SK-N-SH (cell line): ENCODE measurements at regions not wholly inside any gene's neighbourhood (a gene's known extent, or its start where the extent isn't known, plus 50 kb on each side); places are given as distances from the start of the nearest gene placed in this dataset.

Source experiments
- CTCF ChIA-PET: fragments of 300-600, 350-600 bp; formaldehyde crosslinking; extraction: SDS; loops from one replicate; lab custom pipeline; 2021; lab: Yijun Ruan, JAX
- POLR2A ChIA-PET: fragments of 350-600 bp; sonication (Branson Sonifier 250); formaldehyde crosslinking; extraction: SDS; loops from one replicate; lab custom pipeline; 2020; ENCODE audit warnings: antibody characterized with exemption, inconsistent platforms; lab: Yijun Ruan, JAX
- DNase-seq: peaks from one replicate; pipeline ENCODE4 v3.0.0; 2012
- H2AFZ ChIP-seq: fragments of 200-600 bp; sonication (generic); 2 replicates; pipeline ENCODE4 v1.8.1; 2016; ENCODE audit warnings: antibody characterized with exemption, mild to moderate bottlenecking, low read depth
- H3F3A ChIP-seq: fragments of 200-600 bp; sonication (generic); replicated peaks from 2 replicates; pipeline ENCODE3; 2016; ENCODE audit warnings: antibody characterized with exemption, mild to moderate bottlenecking; ENCODE audit not compliant: insufficient read depth
- H3K27ac ChIP-seq, 2 experiments: fragments of 200-500 bp in 1 of 2; fragments of 200-600 bp in 1 of 2; sonication (Bioruptor generic) in 1 of 2; sonication (generic), shearing (Covaris generic) in 1 of 2; 2 replicates each; pipeline versions ENCODE4 v1.5.1 to v1.6.1; 2014 to 2016; ENCODE audit warnings: low read depth in 2 of 2, inconsistent platforms in 1 of 2, low read length in 1 of 2, mild to moderate bottlenecking in 1 of 2, mixed read lengths in 1 of 2
- H3K27me3 ChIP-seq: fragments of 200-600 bp; sonication (generic), shearing (Covaris generic); 2 replicates; pipeline ENCODE4 v1.6.1; 2016; ENCODE audit warnings: mixed run types; ENCODE audit not compliant: insufficient read depth
- H3K36me3 ChIP-seq, 2 experiments: fragments of 200-500 bp in 1 of 2; fragments of 200-600 bp in 1 of 2; sonication (Bioruptor generic) in 1 of 2; sonication (generic) in 1 of 2; replicated peaks in 1 of 2; 2 replicates each; pipeline versions ENCODE3 to v1.5.1; 2014 to 2016; ENCODE audit warnings: low read length in 1 of 2, mild to moderate bottlenecking in 1 of 2; ENCODE audit not compliant: insufficient read depth in 2 of 2, control insufficient read depth in 1 of 2
- H3K4me1 ChIP-seq, 2 experiments: fragments of 200-500 bp in 1 of 2; fragments of 200-600 bp in 1 of 2; sonication (Bioruptor generic) in 1 of 2; sonication (generic), shearing (Covaris generic) in 1 of 2; 2 replicates each; pipeline versions ENCODE4 v1.5.1 to v1.6.1; 2014 to 2016; ENCODE audit warnings: low read depth in 1 of 2, low read length in 1 of 2, mixed run types in 1 of 2; ENCODE audit not compliant: insufficient read depth in 2 of 2, control insufficient read depth in 1 of 2
- H3K4me2 ChIP-seq: fragments of 200-600 bp; sonication (generic), shearing (Covaris generic); 2 replicates; pipeline ENCODE4 v1.6.1; 2017; ENCODE audit warnings: mixed run types
- H3K4me3 ChIP-seq, 2 experiments: fragments of 200-500 bp in 1 of 2; fragments of 200-600 bp in 1 of 2; sonication (Bioruptor generic) in 1 of 2; sonication (generic), shearing (Covaris generic) in 1 of 2; 2 replicates each; pipeline versions ENCODE4 v1.5.1 to v1.8.1; 2014 to 2016; ENCODE audit warnings: low read depth in 2 of 2, inconsistent platforms in 1 of 2, low read length in 1 of 2, mild to moderate bottlenecking in 1 of 2, mixed read lengths in 1 of 2, moderate library complexity in 1 of 2
- H3K79me2 ChIP-seq: fragments of 200-600 bp; sonication (generic); 2 replicates; pipeline ENCODE4 v1.8.1; 2017; ENCODE audit warnings: mild to moderate bottlenecking; ENCODE audit not compliant: insufficient read depth
- H3K9ac ChIP-seq: fragments of 200-600 bp; sonication (generic); 2 replicates; pipeline ENCODE4 v1.6.1; 2017; ENCODE audit warnings: mixed run types
- H3K9me2 ChIP-seq: fragments of 200-600 bp; sonication (generic); 2 replicates; pipeline ENCODE4 v1.6.1; 2017; ENCODE audit warnings: mixed run types
- H3K9me3 ChIP-seq: fragments of 200-600 bp; sonication (generic); 2 replicates; pipeline ENCODE4 v1.6.1; 2017; ENCODE audit warnings: mixed run types, mild to moderate bottlenecking, moderate library complexity
- H4K20me1 ChIP-seq: fragments of 200-600 bp; sonication (generic); 2 replicates; pipeline ENCODE4 v1.6.1; 2017; ENCODE audit warnings: mild to moderate bottlenecking, mixed run types; ENCODE audit not compliant: insufficient read depth
- EP300 ChIP-seq, 2 experiments: IDR thresholded peaks; 2 replicates each; pipeline versions ENCODE4 v1.4.0 to v1.6.1; 2012; ENCODE audit warnings: borderline replicate concordance in 1 of 2, low read depth in 1 of 2, low read length in 1 of 2
- EZH2phosphoT487 ChIP-seq: fragments of 200-600 bp; sonication (generic); IDR thresholded peaks from 2 replicates; pipeline ENCODE4 v1.6.1; 2017; ENCODE audit warnings: low read depth, mixed run types, mild to moderate bottlenecking, antibody characterized with exemption, moderate library complexity, borderline replicate concordance
- FOXJ3 ChIP-seq: sonication (generic); formaldehyde crosslinking; IDR thresholded peaks from 2 replicates; pipeline ENCODE4 v1.5.1; 2020; ENCODE audit warnings: mild to moderate bottlenecking, missing genetic modification reagents
- FOXM1 ChIP-seq: IDR thresholded peaks from 2 replicates; pipeline ENCODE4 v1.4.0; 2012; ENCODE audit warnings: low read depth, mild to moderate bottlenecking
- GABPA ChIP-seq: IDR thresholded peaks from 2 replicates; pipeline ENCODE4 v1.4.0; 2012; ENCODE audit warnings: low read depth, mild to moderate bottlenecking
- GATA2 ChIP-seq: sonication (generic); formaldehyde crosslinking; IDR thresholded peaks from 2 replicates; pipeline ENCODE4 v1.5.0; 2020; ENCODE audit warnings: mild to moderate bottlenecking, missing genetic modification reagents
- MEF2A ChIP-seq: IDR thresholded peaks from 2 replicates; pipeline ENCODE4 v1.4.0; 2012; ENCODE audit warnings: low read depth, borderline replicate concordance
- NRF1 ChIP-seq: IDR thresholded peaks from 2 replicates; pipeline ENCODE4 v1.6.1; 2012; ENCODE audit warnings: low read depth, mild to moderate bottlenecking, low read length
- RFX5 ChIP-seq: IDR thresholded peaks from 2 replicates; pipeline ENCODE4 v1.6.1; 2012; ENCODE audit warnings: mild to moderate bottlenecking, improper control_type of control experiment, low read length
- SMC3 ChIP-seq: IDR thresholded peaks from 2 replicates; pipeline ENCODE4 v1.6.1; 2012; ENCODE audit warnings: low read depth, low read length, improper control_type of control experiment
- TEAD4 ChIP-seq: IDR thresholded peaks from 2 replicates; pipeline ENCODE4 v1.4.0; 2012; ENCODE audit warnings: mild to moderate bottlenecking, borderline replicate concordance; ENCODE audit not compliant: insufficient read depth
- ZBTB33 ChIP-seq: IDR thresholded peaks from 2 replicates; pipeline ENCODE4 v1.4.0; 2012; ENCODE audit warnings: low read depth, borderline replicate concordance
- WGBS: methylation state at CpG from one replicate; pipeline ENCODE4 v1.1.6; 2017; ENCODE audit warnings: low lambda C conversion rate; 5-methylcytosine and 5-hydroxymethylcytosine counted together
- TF ChIP-seq, protein P1 (sequence below): IDR thresholded peaks from 2 replicates; pipeline ENCODE4 v1.4.0; 2012; ENCODE audit warnings: low read depth, borderline replicate concordance
- TF ChIP-seq, protein P2 (sequence below): fragments of 150-350 bp; IDR thresholded peaks from 2 replicates; pipeline ENCODE4 v1.6.1; 2016; ENCODE audit warnings: mild to moderate bottlenecking, low read depth, low read length
- TF ChIP-seq, protein P3 (sequence below): fragments of 150-350 bp; IDR thresholded peaks from 2 replicates; pipeline ENCODE4 v1.6.1; 2017; ENCODE audit warnings: antibody characterized with exemption, low read length, low read depth, borderline replicate concordance
- TF ChIP-seq, protein P4 (sequence below): IDR thresholded peaks from 2 replicates; pipeline ENCODE4 v1.4.0; 2012; ENCODE audit warnings: low read depth
- TF ChIP-seq, protein P5 (sequence below): fragments of 200-600 bp; sonication (generic); IDR thresholded peaks from 2 replicates; pipeline ENCODE4 v1.6.1; 2017; ENCODE audit warnings: antibody characterized with exemption, mild to moderate bottlenecking, moderate library complexity
- TF ChIP-seq, protein P6 (sequence below): IDR thresholded peaks from 2 replicates; pipeline ENCODE4 v1.6.1; 2012; ENCODE audit warnings: mild to moderate bottlenecking, low read depth, low read length, moderate library complexity

- Histone ChIP-seq H3K9me2 (no peaks in the 10 kb centered on the region), H3K27me3 (no peaks in the 10 kb centered on the region), H3K36me3 (no peaks in the 10 kb centered on the region), H3F3A (no peaks in the 10 kb centered on the region), H3K27ac (no peak overlapping the region), H3K4me1 (no peaks in the 10 kb centered on the region; a peak in 1 of 4 replicates), H3K9me3 (no peaks in the 10 kb centered on the region), H3K4me3 (no peak overlapping the region), H3K79me2 (no peaks in the 10 kb centered on the region), H3K4me2 (no peak overlapping the region), H2AFZ (no peak overlapping the region), H3K9ac (no peak overlapping the region), H4K20me1 (no peaks in the 10 kb centered on the region)
- TF ChIP-seq FOXJ3 (CRISPR knock-in tag) (no peak), GATA2 (no peak), EP300 (IDR thresholded peaks at IDR 0.05; ENCODE audit: borderline replicate concordance in 1 of 2, low read depth in 1 of 2, low read length in 1 of 2) (no peak), EZH2phosphoT487 (no peak), RFX5 (no peak), ZBTB33 (no peak), MEF2A (no peak), NRF1 (no peak), TEAD4 (no peak), SMC3 (no peak), FOXM1 (no peak), GABPA (no peak)
- TF ChIP-seq, protein P1, sequence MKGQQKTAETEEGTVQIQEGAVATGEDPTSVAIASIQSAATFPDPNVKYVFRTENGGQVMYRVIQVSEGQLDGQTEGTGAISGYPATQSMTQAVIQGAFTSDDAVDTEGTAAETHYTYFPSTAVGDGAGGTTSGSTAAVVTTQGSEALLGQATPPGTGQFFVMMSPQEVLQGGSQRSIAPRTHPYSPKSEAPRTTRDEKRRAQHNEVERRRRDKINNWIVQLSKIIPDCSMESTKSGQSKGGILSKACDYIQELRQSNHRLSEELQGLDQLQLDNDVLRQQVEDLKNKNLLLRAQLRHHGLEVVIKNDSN: no peak
- TF ChIP-seq, protein P2, sequence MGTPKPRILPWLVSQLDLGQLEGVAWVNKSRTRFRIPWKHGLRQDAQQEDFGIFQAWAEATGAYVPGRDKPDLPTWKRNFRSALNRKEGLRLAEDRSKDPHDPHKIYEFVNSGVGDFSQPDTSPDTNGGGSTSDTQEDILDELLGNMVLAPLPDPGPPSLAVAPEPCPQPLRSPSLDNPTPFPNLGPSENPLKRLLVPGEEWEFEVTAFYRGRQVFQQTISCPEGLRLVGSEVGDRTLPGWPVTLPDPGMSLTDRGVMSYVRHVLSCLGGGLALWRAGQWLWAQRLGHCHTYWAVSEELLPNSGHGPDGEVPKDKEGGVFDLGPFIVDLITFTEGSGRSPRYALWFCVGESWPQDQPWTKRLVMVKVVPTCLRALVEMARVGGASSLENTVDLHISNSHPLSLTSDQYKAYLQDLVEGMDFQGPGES: no peak
- TF ChIP-seq, protein P3, sequence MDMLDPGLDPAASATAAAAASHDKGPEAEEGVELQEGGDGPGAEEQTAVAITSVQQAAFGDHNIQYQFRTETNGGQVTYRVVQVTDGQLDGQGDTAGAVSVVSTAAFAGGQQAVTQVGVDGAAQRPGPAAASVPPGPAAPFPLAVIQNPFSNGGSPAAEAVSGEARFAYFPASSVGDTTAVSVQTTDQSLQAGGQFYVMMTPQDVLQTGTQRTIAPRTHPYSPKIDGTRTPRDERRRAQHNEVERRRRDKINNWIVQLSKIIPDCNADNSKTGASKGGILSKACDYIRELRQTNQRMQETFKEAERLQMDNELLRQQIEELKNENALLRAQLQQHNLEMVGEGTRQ: no peak
- TF ChIP-seq, protein P4, sequence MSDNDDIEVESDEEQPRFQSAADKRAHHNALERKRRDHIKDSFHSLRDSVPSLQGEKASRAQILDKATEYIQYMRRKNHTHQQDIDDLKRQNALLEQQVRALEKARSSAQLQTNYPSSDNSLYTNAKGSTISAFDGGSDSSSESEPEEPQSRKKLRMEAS: no peak
- TF ChIP-seq, protein P5, sequence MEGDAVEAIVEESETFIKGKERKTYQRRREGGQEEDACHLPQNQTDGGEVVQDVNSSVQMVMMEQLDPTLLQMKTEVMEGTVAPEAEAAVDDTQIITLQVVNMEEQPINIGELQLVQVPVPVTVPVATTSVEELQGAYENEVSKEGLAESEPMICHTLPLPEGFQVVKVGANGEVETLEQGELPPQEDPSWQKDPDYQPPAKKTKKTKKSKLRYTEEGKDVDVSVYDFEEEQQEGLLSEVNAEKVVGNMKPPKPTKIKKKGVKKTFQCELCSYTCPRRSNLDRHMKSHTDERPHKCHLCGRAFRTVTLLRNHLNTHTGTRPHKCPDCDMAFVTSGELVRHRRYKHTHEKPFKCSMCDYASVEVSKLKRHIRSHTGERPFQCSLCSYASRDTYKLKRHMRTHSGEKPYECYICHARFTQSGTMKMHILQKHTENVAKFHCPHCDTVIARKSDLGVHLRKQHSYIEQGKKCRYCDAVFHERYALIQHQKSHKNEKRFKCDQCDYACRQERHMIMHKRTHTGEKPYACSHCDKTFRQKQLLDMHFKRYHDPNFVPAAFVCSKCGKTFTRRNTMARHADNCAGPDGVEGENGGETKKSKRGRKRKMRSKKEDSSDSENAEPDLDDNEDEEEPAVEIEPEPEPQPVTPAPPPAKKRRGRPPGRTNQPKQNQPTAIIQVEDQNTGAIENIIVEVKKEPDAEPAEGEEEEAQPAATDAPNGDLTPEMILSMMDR: no peak
- TF ChIP-seq, protein P6, sequence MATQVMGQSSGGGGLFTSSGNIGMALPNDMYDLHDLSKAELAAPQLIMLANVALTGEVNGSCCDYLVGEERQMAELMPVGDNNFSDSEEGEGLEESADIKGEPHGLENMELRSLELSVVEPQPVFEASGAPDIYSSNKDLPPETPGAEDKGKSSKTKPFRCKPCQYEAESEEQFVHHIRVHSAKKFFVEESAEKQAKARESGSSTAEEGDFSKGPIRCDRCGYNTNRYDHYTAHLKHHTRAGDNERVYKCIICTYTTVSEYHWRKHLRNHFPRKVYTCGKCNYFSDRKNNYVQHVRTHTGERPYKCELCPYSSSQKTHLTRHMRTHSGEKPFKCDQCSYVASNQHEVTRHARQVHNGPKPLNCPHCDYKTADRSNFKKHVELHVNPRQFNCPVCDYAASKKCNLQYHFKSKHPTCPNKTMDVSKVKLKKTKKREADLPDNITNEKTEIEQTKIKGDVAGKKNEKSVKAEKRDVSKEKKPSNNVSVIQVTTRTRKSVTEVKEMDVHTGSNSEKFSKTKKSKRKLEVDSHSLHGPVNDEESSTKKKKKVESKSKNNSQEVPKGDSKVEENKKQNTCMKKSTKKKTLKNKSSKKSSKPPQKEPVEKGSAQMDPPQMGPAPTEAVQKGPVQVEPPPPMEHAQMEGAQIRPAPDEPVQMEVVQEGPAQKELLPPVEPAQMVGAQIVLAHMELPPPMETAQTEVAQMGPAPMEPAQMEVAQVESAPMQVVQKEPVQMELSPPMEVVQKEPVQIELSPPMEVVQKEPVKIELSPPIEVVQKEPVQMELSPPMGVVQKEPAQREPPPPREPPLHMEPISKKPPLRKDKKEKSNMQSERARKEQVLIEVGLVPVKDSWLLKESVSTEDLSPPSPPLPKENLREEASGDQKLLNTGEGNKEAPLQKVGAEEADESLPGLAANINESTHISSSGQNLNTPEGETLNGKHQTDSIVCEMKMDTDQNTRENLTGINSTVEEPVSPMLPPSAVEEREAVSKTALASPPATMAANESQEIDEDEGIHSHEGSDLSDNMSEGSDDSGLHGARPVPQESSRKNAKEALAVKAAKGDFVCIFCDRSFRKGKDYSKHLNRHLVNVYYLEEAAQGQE: no peak
- 52% methylated on average over 5 of the region's 5 CpGs for WGBS
- CTCF ChIA-PET: interaction anchor here (1.5 kb wide), 1 partner anchor 22 kb away, joined by 3 read pairs; no protein-coding TSS in a partner anchor
- DNase-seq: no peak
- POLR2A ChIA-PET: no interaction called here
These were observed 1403.5 kb downstream of the PCDH9 start for GRCh38 chr13:65826657-65827056.
